GM12873 (cell line): ENCODE measurements at regions not wholly inside any gene's neighbourhood (a gene's known extent, or its start where the extent isn't known, plus 50 kb on each side); places are given as distances from the start of the nearest gene placed in this dataset.

Experiments used
- TF ChIP-seq, protein P1 (sequence below): IDR thresholded peaks from 2 replicates; pipeline ENCODE4 v1.5.1; 2012; ENCODE audit warnings: low read depth, mild to moderate bottlenecking, moderate library complexity, low read length, control low read depth; ENCODE audit not compliant: insufficient read depth; ENCODE audit errors: missing control alignments

GRCh38 chr3:16811950-16812349 lies 72.8 kb upstream of the PLCL2 start:
- TF ChIP-seq, protein P1, sequence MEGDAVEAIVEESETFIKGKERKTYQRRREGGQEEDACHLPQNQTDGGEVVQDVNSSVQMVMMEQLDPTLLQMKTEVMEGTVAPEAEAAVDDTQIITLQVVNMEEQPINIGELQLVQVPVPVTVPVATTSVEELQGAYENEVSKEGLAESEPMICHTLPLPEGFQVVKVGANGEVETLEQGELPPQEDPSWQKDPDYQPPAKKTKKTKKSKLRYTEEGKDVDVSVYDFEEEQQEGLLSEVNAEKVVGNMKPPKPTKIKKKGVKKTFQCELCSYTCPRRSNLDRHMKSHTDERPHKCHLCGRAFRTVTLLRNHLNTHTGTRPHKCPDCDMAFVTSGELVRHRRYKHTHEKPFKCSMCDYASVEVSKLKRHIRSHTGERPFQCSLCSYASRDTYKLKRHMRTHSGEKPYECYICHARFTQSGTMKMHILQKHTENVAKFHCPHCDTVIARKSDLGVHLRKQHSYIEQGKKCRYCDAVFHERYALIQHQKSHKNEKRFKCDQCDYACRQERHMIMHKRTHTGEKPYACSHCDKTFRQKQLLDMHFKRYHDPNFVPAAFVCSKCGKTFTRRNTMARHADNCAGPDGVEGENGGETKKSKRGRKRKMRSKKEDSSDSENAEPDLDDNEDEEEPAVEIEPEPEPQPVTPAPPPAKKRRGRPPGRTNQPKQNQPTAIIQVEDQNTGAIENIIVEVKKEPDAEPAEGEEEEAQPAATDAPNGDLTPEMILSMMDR: no peak

DNA sequence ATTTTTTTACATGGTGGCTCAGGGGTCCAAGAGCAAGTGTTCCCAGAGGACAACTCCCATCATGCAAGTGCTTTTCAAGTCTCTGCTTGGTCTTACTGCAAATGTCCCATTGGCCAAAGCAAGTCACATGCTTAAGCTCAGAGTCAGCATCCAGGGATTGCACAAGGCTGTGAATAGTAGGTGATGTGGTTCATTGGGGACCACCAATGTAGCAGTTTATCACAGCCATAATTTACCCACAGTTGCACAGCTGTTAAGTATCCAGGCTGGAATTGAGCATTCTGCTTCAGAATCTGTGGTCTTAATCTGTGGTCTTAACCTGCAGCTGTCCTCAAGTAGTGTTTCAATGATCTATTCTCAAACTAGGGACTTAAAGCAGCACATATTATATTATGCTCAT lies 71.4 kb upstream of the PLCL2 start:
- TF ChIP-seq, protein P1: no peak

GRCh38 chr3:16816048-16816780 lies 68.5 kb upstream of the PLCL2 start:
- TF ChIP-seq, protein P1: no peak

DNA sequence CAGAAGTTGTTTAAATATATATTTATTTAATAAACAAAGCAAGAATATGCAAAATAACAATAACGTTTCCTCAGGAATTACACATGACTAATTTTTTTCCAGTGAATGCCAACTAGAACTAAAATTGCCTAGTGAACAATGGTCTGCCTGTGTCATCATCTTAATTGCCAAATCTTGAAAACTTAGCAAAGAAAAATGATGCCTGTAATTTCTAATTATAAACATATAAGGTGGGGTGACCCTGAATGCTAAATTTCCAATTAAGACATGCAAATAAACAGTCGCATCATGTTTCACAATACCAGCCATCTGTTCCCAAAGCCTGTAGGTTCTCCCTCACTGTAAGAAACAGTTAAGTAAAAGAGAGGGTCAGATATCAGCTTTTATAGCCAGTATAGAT lies 67.6 kb upstream of the PLCL2 start:
- TF ChIP-seq, protein P1: no peak

DNA sequence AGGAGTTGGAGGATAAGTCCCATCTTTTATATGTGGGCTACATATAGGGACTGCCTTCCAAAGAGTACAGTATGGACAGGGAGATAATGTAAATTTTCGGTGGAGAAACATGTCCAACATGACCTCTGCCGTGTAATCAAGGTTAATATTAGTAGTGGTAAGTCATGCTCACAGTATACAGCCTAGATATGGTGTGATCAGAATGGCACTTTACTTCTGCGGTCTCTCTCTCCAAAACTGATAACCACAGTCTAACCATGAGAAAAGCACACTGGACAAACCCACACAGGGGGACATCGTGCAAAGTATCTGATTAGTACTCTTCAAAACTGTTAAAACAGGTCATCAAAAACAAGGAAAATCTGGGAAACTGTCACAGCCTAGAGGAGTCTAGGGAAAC lies 66.6 kb upstream of the PLCL2 start:
- TF ChIP-seq, protein P1: no peak

- TF ChIP-seq, protein P1: no peak
Observed at GRCh38 chr3:16818945-16819344, 65.8 kb upstream of the PLCL2 start.

DNA sequence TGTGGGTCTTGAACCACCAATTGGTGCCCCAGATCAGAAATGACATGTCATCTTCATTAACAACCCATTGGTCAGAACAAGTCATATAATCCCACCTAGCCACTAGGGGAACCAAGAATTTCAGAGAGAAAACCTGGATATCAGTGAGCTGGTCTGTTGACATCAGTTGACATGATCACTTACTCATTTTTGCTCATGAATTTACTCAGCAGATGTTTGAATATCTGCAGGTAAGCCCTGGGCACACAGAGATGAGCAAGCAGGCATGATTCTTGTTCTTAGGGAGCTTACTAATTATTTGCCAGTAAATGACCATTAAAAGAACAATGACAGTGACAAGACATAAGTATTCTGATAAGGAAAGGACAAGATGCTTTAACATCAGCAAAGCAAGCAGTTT lies 64.3 kb upstream of the PLCL2 start:
- TF ChIP-seq, protein P1: no peak
